SK-MEL-5 (cell line): ENCODE measurements at regions not wholly inside any gene's neighbourhood (a gene's known extent, or its start where the extent isn't known, plus 50 kb on each side); places are given as distances from the start of the nearest gene placed in this dataset.

Experiments
- DNase-seq: peaks from one replicate; pipeline ENCODE4 v3.0.0-alpha.2; 2016; ENCODE audit warnings: low read depth, low spot score
- in situ Hi-C: cut with HindIII; loops from 2 replicates; pipeline ENCODE4 v1.10.0; 2016; ENCODE audit warnings: low sequenced_read_pairs, high pct_unique_total_duplicates, low pct_unique_long_range_greater_than_20kb

- in situ Hi-C loops = no loop called here
- no peak for DNase-seq
These were observed 209.4 kb upstream of the TLE4 start for GRCh38 chr9:79362100-79363081.

- no peak for DNase-seq
- in situ Hi-C loops = no loop called here
These were observed 202.1 kb upstream of the TLE4 start for GRCh38 chr9:79369676-79370075.

- DNase-seq = no peak
- in situ Hi-C loops = no loop called here
These were observed 200.5 kb upstream of the TLE4 start for GRCh38 chr9:79371301-79371700.

GRCh38 chr9:79371948-79372555 lies 199.7 kb upstream of the TLE4 start:
- in situ Hi-C loops = no loop called here
- no peak for DNase-seq

GRCh38 chr9:79377339-79377855 lies 194.4 kb upstream of the TLE4 start:
- no peak for DNase-seq
- in situ Hi-C loops = no loop called here

- no peak for DNase-seq
- in situ Hi-C loops = no loop called here
These were observed 193.7 kb upstream of the TLE4 start for GRCh38 chr9:79378107-79378506.

GRCh38 chr9:79382044-79382443 lies 189.7 kb upstream of the TLE4 start:
- no peak for DNase-seq
- in situ Hi-C loops = no loop called here

- DNase-seq = no peak
- in situ Hi-C loops = no loop called here
These were observed 189.3 kb upstream of the TLE4 start for GRCh38 chr9:79382458-79382857.

- in situ Hi-C loops = no loop called here
- DNase-seq = no peak
These were observed 188.7 kb upstream of the TLE4 start for GRCh38 chr9:79383096-79383495.

- no peak for DNase-seq
- in situ Hi-C loops = no loop called here
These were observed 187.7 kb upstream of the TLE4 start for GRCh38 chr9:79384091-79384490.

- in situ Hi-C loops = no loop called here
- DNase-seq = no peak
These were observed 187.3 kb upstream of the TLE4 start for GRCh38 chr9:79384501-79384900.

GRCh38 chr9:79387101-79387835 lies 184.5 kb upstream of the TLE4 start:
- in situ Hi-C loops = no loop called here
- DNase-seq = no peak

- no peak for DNase-seq
- in situ Hi-C loops = no loop called here
These were observed 181.6 kb upstream of the TLE4 start for GRCh38 chr9:79390077-79390698.

- DNase-seq = no peak
- in situ Hi-C loops = no loop called here
These were observed 180.7 kb upstream of the TLE4 start for GRCh38 chr9:79390781-79391770.

GRCh38 chr9:79395228-79395627 lies 176.5 kb upstream of the TLE4 start:
- in situ Hi-C loops = no loop called here
- no peak for DNase-seq

GRCh38 chr9:79395755-79396154 lies 176.0 kb upstream of the TLE4 start:
- in situ Hi-C loops = no loop called here
- no peak for DNase-seq

GRCh38 chr9:79396168-79396567 lies 175.6 kb upstream of the TLE4 start:
- in situ Hi-C loops = no loop called here
- no peak for DNase-seq
